KBM-7 (cell line): ENCODE measurements at regions not wholly inside any gene's neighbourhood (a gene's known extent, or its start where the extent isn't known, plus 50 kb on each side); places are given as distances from the start of the nearest gene placed in this dataset.

Experiments used
- DNase-seq: peaks from one replicate; pipeline ENCODE4 v3.0.0-alpha.2; 2015
- in situ Hi-C: fragments of 300-500 bp; cut with MboI; formaldehyde crosslinking; loops from 2 replicates; pipeline ENCODE4 v1.14.3; 2020; ENCODE audit warnings: low sequenced_read_pairs, low pct_unique_long_range_greater_than_20kb, mixed read lengths

DNA sequence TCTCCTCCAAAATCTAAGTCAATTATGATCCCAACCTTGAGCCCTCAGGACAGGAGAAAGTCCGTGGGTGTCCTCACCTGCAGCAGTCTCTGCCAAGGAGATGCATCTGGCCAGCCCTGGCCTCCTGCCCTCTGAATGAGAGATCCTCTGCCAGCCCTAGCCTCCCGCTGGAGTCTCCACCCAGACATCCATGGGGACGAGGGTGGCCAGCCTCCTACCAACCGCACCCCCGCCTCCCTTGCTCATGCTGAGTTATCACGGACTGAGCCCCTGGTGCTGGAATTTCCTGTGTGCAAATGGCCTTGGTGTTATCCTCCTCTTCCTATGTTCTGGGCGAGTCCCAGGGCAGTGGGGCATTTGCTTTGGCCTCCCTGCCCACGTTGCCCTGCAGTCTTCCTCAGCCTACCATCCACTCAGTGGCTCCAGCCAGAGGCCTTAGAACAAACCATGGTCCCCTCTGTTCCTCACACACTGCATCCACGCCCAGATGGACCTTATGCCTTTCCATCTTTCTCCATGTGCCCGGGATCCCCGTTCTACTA lies 116.4 kb downstream of the ACKR3 start:
- in situ Hi-C loops, result no loop called here

GRCh38 chr2:236686561-236686960 lies 116.9 kb downstream of the ACKR3 start:
- in situ Hi-C loops, result no loop called here
- no peak for DNase-seq

More for the DNA sequence above, 116.4 kb downstream of the ACKR3 start:
- DNase-seq, result no peak

DNA sequence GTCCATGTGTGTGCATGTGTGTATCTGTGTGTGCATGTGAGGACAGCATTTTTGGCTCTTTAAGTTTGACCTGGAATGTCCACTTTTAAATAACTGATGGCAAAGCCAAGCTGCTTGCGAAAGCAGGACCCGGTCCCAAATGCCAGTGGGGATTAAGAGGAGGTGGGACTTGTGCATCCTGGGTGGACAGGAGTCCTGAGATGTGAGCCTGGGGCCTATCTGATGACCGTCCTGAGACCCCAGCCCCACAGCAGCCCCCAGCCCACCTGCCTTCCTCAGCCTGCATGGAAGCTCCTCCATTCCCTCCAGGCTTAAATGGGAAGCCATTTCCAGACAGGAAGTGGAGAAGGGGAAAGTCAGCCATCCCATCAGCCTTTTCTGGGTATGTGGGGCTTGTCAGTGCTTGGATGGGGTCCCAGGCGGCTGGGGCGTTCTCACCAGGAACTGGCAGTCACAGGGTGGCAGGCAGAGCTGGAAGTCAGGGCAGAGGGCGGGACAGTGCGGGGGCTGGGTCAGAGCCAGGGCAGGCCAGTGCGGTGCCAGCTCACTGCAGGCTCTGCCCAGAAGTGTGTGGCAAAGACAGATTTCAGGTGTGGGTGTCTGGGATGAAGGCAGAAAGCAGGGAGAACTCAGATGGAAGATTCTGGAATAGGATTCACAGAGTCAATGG lies 117.8 kb downstream of the ACKR3 start:
- no peak for DNase-seq
- in situ Hi-C loops, result no loop called here

GRCh38 chr2:236688157-236688556 lies 118.5 kb downstream of the ACKR3 start:
- no peak for DNase-seq
- in situ Hi-C loops, result no loop called here

DNA sequence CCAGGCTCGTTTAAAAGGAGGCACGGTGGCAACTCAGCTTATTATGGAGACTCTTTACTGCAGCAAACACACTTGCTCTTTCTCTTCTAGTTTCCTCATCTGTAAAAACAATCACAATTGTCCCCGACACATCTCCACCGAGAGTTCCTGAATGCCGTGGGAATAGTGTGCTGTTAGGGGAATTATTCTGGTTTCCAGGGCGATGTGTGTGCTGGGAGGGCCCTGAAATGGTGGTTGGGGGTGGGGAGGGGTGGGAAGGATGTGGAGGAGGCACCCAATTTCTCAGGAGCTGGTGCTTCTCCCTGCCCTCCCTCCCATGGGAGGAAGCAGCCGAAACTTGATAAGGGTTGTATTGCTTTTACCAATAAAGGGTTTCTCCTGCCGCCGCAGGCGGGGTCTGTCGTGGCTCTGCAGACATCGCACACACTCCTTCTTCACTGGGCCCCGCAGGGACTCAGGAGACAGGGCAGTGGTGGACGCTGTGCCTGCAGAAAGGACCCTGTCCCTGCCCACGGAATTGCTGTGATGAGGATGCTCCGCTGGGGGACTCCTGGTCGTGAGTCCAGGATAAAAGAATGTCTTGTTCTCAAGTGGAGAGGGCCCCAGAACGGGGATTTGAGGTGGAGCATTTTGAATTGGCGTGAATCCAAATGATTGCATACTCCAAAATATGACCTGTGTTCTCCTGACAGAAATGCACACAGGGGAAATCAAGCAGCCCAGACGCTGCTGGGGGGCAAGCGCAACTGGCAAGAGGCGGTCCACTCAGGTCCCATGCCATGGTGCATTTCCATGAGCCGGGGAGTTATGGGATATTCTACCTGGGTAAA lies 119.2 kb downstream of the ACKR3 start:
- no peak for DNase-seq
- in situ Hi-C loops, result no loop called here

DNA sequence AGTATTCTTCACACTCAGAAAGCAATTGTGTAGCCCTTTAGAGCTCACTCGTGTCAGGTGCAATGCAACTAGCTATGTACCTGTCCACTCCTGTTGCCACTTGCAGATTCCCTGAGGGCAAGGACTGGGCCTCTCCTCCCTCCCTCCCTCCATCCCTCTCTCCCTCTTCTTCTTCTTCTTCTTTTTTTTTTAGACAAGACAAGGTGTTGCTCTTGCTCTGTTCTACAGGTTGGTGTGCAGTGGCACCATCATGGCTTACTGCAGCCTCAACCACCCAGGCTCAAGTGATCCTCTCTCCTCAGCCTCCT lies 119.7 kb downstream of the ACKR3 start:
- DNase-seq, result no peak
- in situ Hi-C loops, result no loop called here

GRCh38 chr2:236689981-236690380 lies 120.4 kb downstream of the ACKR3 start:
- in situ Hi-C loops, result no loop called here
- DNase-seq, result no peak

GRCh38 chr2:236690726-236691125 lies 121.1 kb downstream of the ACKR3 start:
- DNase-seq, result no peak

DNA sequence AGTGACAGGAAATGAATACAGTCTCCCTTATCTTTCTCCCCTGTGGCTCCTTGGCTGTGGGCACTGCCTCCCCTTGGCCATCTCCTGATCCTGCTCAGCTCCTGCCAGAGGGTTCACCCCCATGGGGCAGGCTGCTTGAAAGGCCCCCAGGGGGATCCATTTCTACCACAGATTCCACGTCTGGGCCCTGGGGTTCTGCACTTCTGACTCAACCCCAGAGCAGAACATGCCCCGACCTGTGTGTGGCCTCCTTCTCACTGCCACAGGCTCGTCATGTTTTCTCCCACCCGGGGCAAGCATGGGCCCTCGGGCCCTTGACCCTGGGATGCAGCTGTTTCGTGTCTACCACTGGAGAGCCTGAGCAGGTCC lies 122.2 kb downstream of the ACKR3 start:
- in situ Hi-C loops, result no loop called here
- DNase-seq, result no peak

More at GRCh38 chr2:236690726-236691125, 121.1 kb downstream of the ACKR3 start:
- in situ Hi-C loops, result no loop called here

DNA sequence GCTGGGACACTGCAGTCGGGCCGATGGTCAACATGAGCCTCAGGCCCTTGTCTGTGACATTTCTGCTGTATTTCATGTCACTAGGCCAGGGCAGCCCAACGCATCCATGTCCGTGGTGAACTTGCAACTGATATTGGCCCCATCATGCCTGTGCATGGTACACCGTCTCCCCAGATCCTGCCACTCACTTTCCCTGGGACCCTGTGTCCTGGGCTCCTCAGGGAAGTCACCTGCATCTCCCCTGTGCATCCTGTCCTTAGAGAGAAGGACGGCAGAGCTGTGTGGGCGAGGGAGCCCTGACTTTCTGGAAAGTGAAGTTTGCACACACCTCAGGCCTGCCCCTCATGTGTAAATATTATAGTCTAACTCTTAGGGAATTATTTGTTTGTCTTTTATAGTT lies 123.3 kb downstream of the ACKR3 start:
- no peak for DNase-seq
- in situ Hi-C loops, result no loop called here

DNA sequence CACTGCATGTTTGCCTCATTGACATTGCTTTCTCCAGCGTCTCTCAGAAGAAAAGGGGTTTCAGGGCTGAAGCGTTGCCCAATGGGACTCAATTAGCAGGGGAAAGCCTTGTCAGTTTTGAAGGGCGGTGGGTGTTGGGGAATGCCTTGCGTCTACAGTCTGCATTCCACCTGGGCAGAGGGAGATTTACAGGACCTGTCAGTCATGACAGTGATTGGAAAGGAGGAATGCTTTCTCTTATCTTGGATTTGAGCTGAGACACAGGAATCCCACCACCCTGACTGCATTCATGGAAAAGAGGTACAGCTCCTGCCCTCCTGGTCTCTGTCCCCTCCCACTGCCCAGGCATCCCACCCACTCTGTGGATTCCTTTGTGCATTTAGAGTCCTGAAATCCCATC lies 123.9 kb downstream of the ACKR3 start:
- in situ Hi-C loops, result no loop called here
- DNase-seq, result no peak

DNA sequence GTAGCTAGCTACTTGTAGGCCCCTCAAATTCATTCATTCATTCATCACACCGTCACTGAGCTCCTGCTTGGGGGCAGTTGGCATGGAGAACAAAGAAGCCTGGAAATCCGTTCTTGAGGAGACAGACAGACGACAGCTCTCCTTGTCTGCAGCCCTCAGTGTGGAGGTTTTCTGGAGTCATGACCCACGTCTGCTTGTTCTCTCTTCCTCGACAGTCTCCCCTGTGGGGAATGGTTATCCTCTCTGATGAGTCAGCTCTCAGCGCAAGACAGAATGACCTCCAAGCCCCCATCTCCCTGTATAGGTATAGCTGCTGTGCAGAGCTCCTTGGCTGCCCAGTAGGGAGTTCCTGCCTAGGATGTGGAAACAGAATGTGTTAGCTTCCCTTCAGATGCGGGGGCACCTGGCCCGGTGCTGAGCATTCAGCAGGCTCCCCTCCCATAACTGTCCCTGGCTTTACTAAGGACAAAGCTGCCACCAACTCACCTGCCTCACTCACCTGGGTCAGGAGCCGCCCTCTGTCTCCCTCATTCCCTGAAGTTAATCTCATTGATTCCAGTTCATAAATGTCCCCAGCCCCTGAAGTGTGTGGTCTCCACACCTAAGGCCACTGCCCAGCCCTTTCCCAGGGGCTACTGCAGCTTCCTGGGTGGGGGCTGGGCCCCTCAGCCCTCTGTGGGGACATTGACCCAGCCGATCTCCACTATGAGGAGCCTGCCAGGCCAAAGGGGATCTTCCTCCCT lies 124.7 kb downstream of the ACKR3 start:
- in situ Hi-C loops, result no loop called here
- DNase-seq, result no peak

- in situ Hi-C loops, result no loop called here
- no peak for DNase-seq
Measured at GRCh38 chr2:236696834-236697233, 127.2 kb downstream of the ACKR3 start.

DNA sequence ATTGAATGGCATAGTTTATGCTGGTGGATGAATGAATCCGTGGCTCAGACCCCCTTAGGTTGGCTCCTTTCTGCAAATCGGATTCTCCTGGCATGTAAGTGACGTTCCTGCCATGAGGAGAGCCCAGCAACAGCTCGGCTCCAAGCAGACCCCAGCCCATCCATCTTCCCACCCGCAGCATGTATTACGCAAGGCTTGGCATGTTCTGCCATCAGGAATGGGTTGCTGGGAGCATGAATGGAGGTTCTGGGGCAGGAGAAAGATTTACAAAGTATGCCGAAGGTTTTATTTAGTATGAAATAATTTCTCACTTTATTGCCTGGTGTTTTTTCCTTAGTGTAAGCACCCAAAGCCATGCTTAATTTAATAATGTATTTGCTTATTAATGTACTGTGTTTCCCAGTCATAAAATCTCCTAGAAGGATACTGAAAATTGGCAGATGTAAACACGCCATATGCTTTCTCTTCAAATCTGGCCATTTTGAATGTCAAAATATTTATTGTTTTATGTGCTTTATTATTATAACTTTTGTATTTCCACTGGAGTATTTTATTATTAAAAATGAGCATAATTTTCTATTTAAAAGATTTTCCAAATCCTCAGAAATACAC lies 128.5 kb downstream of the ACKR3 start:
- in situ Hi-C loops, result no loop called here
- DNase-seq, result no peak

- in situ Hi-C loops, result no loop called here
- DNase-seq, result no peak
Measured at GRCh38 chr2:236700703-236701102, 131.1 kb downstream of the ACKR3 start.

DNA sequence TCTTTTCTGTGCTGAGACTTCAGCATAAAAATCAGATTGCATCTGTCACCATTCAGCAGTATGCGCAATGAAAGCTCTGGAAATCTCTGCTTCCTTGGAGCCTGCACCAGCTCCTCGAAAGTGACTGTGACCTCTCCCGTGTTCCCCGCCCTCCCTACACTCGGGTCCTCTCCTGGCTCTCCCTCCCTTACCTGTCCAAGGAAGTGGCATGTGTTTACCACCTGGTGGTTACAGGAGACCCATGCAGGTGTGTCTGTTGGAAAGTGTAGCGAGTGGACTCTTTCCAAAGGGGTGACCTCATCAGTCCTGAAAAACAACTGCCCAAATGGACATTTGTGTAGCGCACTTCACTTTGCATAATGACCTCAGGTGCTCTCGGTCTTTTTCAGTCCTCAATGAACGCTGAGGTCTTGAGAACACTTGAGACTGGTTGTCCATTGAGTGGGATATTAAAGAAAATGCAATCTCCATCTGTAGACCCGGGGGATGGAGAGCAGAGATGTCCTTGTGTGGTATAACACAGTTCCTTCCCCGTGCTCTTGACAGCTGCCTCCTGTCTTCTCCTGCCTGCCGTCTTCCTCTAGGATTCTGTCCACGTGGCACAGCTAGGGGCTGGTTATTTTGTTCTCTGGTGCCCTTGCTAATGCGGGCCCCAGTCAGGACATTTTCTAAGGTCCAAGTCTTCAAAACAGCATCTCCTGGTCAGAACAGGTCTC lies 133.2 kb downstream of the ACKR3 start:
- in situ Hi-C loops, result no loop called here
- DNase-seq, result no peak

DNA sequence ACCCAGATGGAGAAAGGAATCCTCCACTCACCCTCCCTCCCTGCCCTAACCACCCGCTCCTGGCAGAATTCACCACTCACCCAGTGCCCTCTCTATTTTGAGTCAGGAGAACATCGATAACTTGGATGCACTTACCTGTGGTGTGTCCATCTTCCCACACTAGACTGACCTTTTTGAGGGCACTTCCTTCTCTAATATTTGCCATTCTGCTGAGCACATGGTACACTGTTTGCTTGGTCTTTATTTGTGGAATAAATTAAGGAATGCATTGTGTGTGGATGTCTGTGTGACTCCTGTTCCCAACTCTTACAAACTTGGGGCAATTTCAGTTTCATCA lies 133.7 kb downstream of the ACKR3 start:
- in situ Hi-C loops, result no loop called here
- no peak for DNase-seq

DNA sequence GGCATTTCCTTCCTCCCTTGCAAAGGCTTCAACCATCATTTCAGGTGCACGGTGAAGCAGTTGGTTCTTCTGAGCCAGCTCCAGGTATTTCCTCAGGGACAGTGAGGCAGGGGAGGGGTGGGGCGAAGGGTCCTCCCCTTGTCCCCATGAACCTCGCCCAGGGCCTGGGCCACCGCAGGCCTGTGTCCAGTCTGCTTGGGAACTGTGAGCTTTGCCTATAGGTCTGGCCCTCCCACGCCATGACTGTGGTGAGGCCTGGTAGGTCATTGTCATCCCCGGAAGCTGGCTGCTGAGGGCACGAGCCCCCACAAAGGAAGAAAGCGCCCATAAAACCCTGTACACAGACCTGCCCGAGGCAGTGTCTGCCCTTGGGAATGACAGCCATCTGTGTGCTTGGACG lies 134.3 kb downstream of the ACKR3 start:
- in situ Hi-C loops, result no loop called here

DNA sequence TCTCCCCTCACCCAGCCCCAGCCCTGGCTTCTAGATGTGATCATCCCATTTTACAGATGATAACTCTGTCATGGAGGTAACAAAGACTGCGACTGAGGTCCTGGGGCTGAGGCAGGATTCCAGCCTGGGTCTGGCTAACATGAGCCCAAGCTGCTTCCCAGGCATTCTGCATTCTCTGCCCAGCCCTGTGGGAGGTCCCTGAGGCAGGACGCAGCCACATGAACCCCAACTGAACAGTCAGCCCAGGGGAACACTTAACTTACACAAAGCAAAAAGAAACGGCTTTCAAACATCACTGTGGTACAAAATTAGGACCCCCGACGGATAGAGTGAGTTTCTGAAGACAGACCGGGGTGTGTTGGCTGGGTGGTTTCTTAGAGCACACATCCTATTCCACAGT lies 135.3 kb downstream of the ACKR3 start:
- in situ Hi-C loops, result no loop called here
- DNase-seq, result no peak

More for the DNA sequence above, 134.3 kb downstream of the ACKR3 start:
- DNase-seq, result no peak
